ENCODE measurements at regions not wholly inside any gene's neighbourhood (a gene's known extent, or its start where the extent isn't known, plus 50 kb on each side); places are given as distances from the start of the nearest gene placed in this dataset.

GRCh38 chr13:40452038-40452666 lies 214.3 kb downstream of the FOXO1 start:
- TF ChIP-seq CTCF (IDR thresholded peaks at IDR 0.05): no peak
- no peak for TF ChIP-seq POLR2A (IDR thresholded peaks at IDR 0.05)

Data from breast epithelium (tissue), 3 donors.